HEK293 (cell line): ENCODE measurements at regions not wholly inside any gene's neighbourhood (a gene's known extent, or its start where the extent isn't known, plus 50 kb on each side); places are given as distances from the start of the nearest gene placed in this dataset.

Experiments used
- CTCF ChIA-PET: fragments of 350-600 bp; formaldehyde crosslinking; extraction: SDS; loops from one replicate; lab custom pipeline; 2021; ENCODE audit warnings: antibody characterized with exemption; lab: Yijun Ruan, JAX
- POLR2A ChIA-PET: fragments of 300-600 bp; formaldehyde crosslinking; extraction: SDS; loops from one replicate; lab custom pipeline; 2020; ENCODE audit warnings: antibody characterized with exemption, inconsistent platforms; lab: Yijun Ruan, JAX
- H3K27ac ChIP-seq: fragments of 200-500 bp; sonication (Bioruptor generic); 2 replicates; pipeline ENCODE4 v1.5.1; 2014; ENCODE audit warnings: low read depth, low read length, control low read depth, inconsistent platforms; ENCODE audit errors: extremely low read depth
- H3K36me3 ChIP-seq, 2 experiments: fragments of 200-500 bp in 1 of 2; sonication (Bioruptor generic) in 1 of 2; 1 replicate in 1 of 2; 2 replicates in 1 of 2; pipeline ENCODE4 v1.5.1; 2014 to 2017; ENCODE audit warnings: inconsistent platforms in 2 of 2, low read length in 2 of 2; ENCODE audit not compliant: control insufficient read depth in 2 of 2, insufficient read depth in 1 of 2
- H3K4me1 ChIP-seq: fragments of 200-500 bp; sonication (Bioruptor generic); 2 replicates; pipeline ENCODE4 v1.5.1; 2014; ENCODE audit warnings: mild to moderate bottlenecking, low read length, inconsistent platforms; ENCODE audit not compliant: control insufficient read depth, insufficient read depth
- H3K4me3 ChIP-seq: 2 replicates; pipeline ENCODE4 v1.5.1; 2011; ENCODE audit warnings: low read depth, mild to moderate bottlenecking, control low read depth, low read length, moderate library complexity
- H3K9me3 ChIP-seq: fragments of 200-500 bp; sonication (Bioruptor generic); 2 replicates; pipeline ENCODE4 v1.5.1; 2014; ENCODE audit warnings: low read depth, low read length, inconsistent platforms; ENCODE audit not compliant: control insufficient read depth, insufficient read depth
- BCL11A ChIP-seq: fragments of 450-650 bp; formaldehyde crosslinking; IDR thresholded peaks from 2 replicates; pipeline ENCODE4 v1.5.1; 2016; ENCODE audit warnings: low read depth, missing biosample characterization, missing genetic modification characterization
- BCL11B ChIP-seq: fragments of 450-650 bp; formaldehyde crosslinking; IDR thresholded peaks from 2 replicates; pipeline ENCODE4 v1.5.1; 2016; ENCODE audit warnings: low read depth, missing biosample characterization, missing genetic modification characterization
- GFI1B ChIP-seq: fragments of 450-650 bp; formaldehyde crosslinking; IDR thresholded peaks from 2 replicates; pipeline ENCODE4 v1.5.1; 2016; ENCODE audit warnings: missing biosample characterization, missing genetic modification characterization
- GLIS2 ChIP-seq: fragments of 450-650 bp; formaldehyde crosslinking; IDR thresholded peaks from 2 replicates; pipeline ENCODE4 v1.5.1; 2016; ENCODE audit warnings: missing biosample characterization, missing genetic modification characterization
- HOXC10 ChIP-seq: sonication (generic); formaldehyde crosslinking; IDR thresholded peaks from 2 replicates; pipeline ENCODE4 v1.8.1; 2023; ENCODE audit warnings: mild to moderate bottlenecking, missing genetic modification reagents
- KLF1 ChIP-seq: fragments of 450-650 bp; formaldehyde crosslinking; IDR thresholded peaks from 2 replicates; pipeline ENCODE4 v1.5.1; 2016; ENCODE audit warnings: missing biosample characterization, missing genetic modification characterization
- KLF7 ChIP-seq: fragments of 450-650 bp; formaldehyde crosslinking; IDR thresholded peaks from 2 replicates; pipeline ENCODE4 v1.5.1; 2016; ENCODE audit warnings: missing biosample characterization, missing genetic modification characterization, borderline replicate concordance
- OSR2 ChIP-seq: fragments of 450-650 bp; formaldehyde crosslinking; IDR thresholded peaks from 2 replicates; pipeline ENCODE4 v1.5.1; 2016; ENCODE audit warnings: missing biosample characterization, missing genetic modification characterization
- RBAK ChIP-seq: fragments of 450-650 bp; formaldehyde crosslinking; IDR thresholded peaks from 2 replicates; pipeline ENCODE4 v1.5.1; 2016; ENCODE audit warnings: missing biosample characterization, missing genetic modification characterization
- SP3 ChIP-seq: fragments of 450-650 bp; formaldehyde crosslinking; IDR thresholded peaks from 2 replicates; pipeline ENCODE4 v1.5.1; 2016; ENCODE audit warnings: missing biosample characterization, missing genetic modification characterization
- ZBTB7A ChIP-seq: fragments of 450-650 bp; formaldehyde crosslinking; IDR thresholded peaks from 2 replicates; pipeline ENCODE4 v1.5.1; 2016; ENCODE audit warnings: low read depth, missing biosample characterization, missing genetic modification characterization
- ZFP3 ChIP-seq: fragments of 450-650 bp; formaldehyde crosslinking; IDR thresholded peaks from 2 replicates; pipeline ENCODE4 v1.5.1; 2016; ENCODE audit warnings: low read depth, missing biosample characterization, missing genetic modification characterization
- ZIC2 ChIP-seq: fragments of 450-650 bp; formaldehyde crosslinking; IDR thresholded peaks from 2 replicates; pipeline ENCODE4 v1.5.1; 2016; ENCODE audit warnings: missing biosample characterization, missing genetic modification characterization
- ZNF132 ChIP-seq: fragments of 450-650 bp; formaldehyde crosslinking; IDR thresholded peaks from 2 replicates; pipeline ENCODE4 v1.5.1; 2017; ENCODE audit warnings: missing biosample characterization, missing genetic modification characterization, borderline replicate concordance
- ZNF140 ChIP-seq: fragments of 450-650 bp; formaldehyde crosslinking; IDR thresholded peaks from 2 replicates; pipeline ENCODE4 v1.5.1; 2016; ENCODE audit warnings: missing biosample characterization, missing genetic modification characterization
- ZNF157 ChIP-seq: fragments of 450-650 bp; formaldehyde crosslinking; IDR thresholded peaks from 2 replicates; pipeline ENCODE4 v1.5.1; 2016; ENCODE audit warnings: missing biosample characterization, missing genetic modification characterization
- ZNF16 ChIP-seq: fragments of 450-650 bp; formaldehyde crosslinking; IDR thresholded peaks from 2 replicates; pipeline ENCODE4 v1.5.1; 2016; ENCODE audit warnings: low read depth, missing biosample characterization, missing genetic modification characterization
- ZNF184 ChIP-seq: fragments of 450-650 bp; IDR thresholded peaks from 2 replicates; pipeline ENCODE4 v1.5.1; 2018; ENCODE audit warnings: missing biosample characterization, mild to moderate bottlenecking, missing genetic modification characterization
- ZNF221 ChIP-seq: fragments of 450-650 bp; formaldehyde crosslinking; IDR thresholded peaks from 2 replicates; pipeline ENCODE4 v1.5.1; 2017; ENCODE audit warnings: missing biosample characterization, missing genetic modification characterization, borderline replicate concordance
- ZNF24 ChIP-seq: fragments of 450-650 bp; formaldehyde crosslinking; IDR thresholded peaks from 2 replicates; pipeline ENCODE4 v1.5.1; 2016; ENCODE audit warnings: missing biosample characterization, missing genetic modification characterization
- ZNF274 ChIP-seq, 2 experiments: fragments of 200-500 bp in 1 of 2; fragments of 450-650 bp in 1 of 2; sonication (Bioruptor generic) in 1 of 2; formaldehyde crosslinking in 1 of 2; IDR thresholded peaks; 2 replicates each; pipeline versions ENCODE4 v1.5.1 to v1.6.1; 2014 to 2016; ENCODE audit warnings: borderline replicate concordance in 1 of 2, inconsistent platforms in 1 of 2, low read length in 1 of 2, missing biosample characterization in 1 of 2, missing genetic modification characterization in 1 of 2
- ZNF354C ChIP-seq: fragments of 450-650 bp; formaldehyde crosslinking; IDR thresholded peaks from 2 replicates; pipeline ENCODE4 v1.5.1; 2016; ENCODE audit warnings: missing biosample characterization, missing genetic modification characterization, low read depth, borderline replicate concordance
- ZNF404 ChIP-seq: fragments of 450-650 bp; formaldehyde crosslinking; IDR thresholded peaks from 2 replicates; pipeline ENCODE4 v1.5.1; 2017; ENCODE audit warnings: missing biosample characterization, missing genetic modification characterization
- ZNF426 ChIP-seq: fragments of 450-650 bp; formaldehyde crosslinking; IDR thresholded peaks from 2 replicates; pipeline ENCODE4 v1.5.1; 2017; ENCODE audit warnings: missing biosample characterization, missing genetic modification characterization, mild to moderate bottlenecking, inconsistent platforms, moderate library complexity
- ZNF585B ChIP-seq: fragments of 450-650 bp; formaldehyde crosslinking; IDR thresholded peaks from 2 replicates; pipeline ENCODE4 v1.5.1; 2016; ENCODE audit warnings: missing biosample characterization, missing genetic modification characterization
- ZNF677 ChIP-seq: fragments of 450-650 bp; IDR thresholded peaks from 2 replicates; pipeline ENCODE4 v1.5.0; 2018; ENCODE audit warnings: missing biosample characterization, mild to moderate bottlenecking, missing genetic modification characterization, moderate library complexity
- ZNF701 ChIP-seq: fragments of 450-650 bp; formaldehyde crosslinking; IDR thresholded peaks from 2 replicates; pipeline ENCODE4 v1.5.1; 2016; ENCODE audit warnings: missing biosample characterization, missing genetic modification characterization
- ZNF747 ChIP-seq: fragments of 450-650 bp; formaldehyde crosslinking; IDR thresholded peaks from 2 replicates; pipeline ENCODE4 v1.5.1; 2016; ENCODE audit warnings: missing biosample characterization, missing genetic modification characterization
- ZNF785 ChIP-seq: fragments of 450-650 bp; formaldehyde crosslinking; IDR thresholded peaks from 2 replicates; pipeline ENCODE4 v1.5.1; 2016; ENCODE audit warnings: missing biosample characterization, missing genetic modification characterization
- ZSCAN30 ChIP-seq: fragments of 450-650 bp; IDR thresholded peaks from 2 replicates; pipeline ENCODE4 v1.5.1; 2018; ENCODE audit warnings: missing biosample characterization, mild to moderate bottlenecking, missing genetic modification characterization, moderate library complexity
- TF ChIP-seq, protein P1 (sequence below): fragments of 450-650 bp; formaldehyde crosslinking; IDR thresholded peaks from 2 replicates; pipeline ENCODE4 v1.5.1; 2017; ENCODE audit warnings: missing biosample characterization, missing genetic modification characterization
- TF ChIP-seq, protein P2 (sequence below): fragments of 450-650 bp; formaldehyde crosslinking; IDR thresholded peaks from 2 replicates; pipeline ENCODE4 v1.5.1; 2016; ENCODE audit warnings: missing biosample characterization, missing genetic modification characterization
- TF ChIP-seq, protein P3 (sequence below): fragments of 450-650 bp; formaldehyde crosslinking; IDR thresholded peaks from 2 replicates; pipeline ENCODE4 v1.5.1; 2017; ENCODE audit warnings: missing biosample characterization, missing genetic modification characterization
- TF ChIP-seq, protein P4 (sequence below): fragments of 450-650 bp; formaldehyde crosslinking; IDR thresholded peaks from 2 replicates; pipeline ENCODE4 v1.5.1; 2016; ENCODE audit warnings: missing biosample characterization, missing genetic modification characterization

DNA sequence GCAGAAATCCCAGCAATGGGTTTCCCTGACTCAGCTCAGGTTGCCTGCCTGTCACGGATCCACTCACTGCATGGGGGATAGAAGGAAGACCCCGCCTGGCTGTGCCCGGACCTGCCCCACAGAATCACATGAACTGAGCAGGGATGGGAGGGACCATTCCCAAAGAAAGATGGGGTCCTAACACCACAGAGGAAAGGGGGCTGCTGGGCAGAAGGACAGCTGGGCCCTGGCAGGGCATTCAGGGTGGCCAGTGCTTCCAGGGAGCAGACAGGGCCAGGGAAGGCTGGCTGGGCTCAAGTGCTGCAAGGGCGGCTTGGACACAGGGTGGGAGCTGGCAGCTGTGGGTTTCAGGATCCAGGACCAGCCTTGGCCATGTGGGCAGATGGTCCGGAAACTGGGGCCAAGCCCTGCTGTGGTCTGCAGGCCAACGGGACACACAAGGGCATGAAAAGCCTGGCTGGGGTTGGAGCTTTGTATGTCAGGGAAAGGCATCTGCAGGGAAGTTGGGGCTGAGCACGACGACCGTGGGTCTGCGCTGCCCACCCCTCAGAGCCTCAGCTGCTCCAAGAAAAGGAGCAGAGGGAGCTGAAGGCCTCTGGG is 723.9 kb downstream of the PTPRU start:
- TF ChIP-seq ZFP3 (tag by site-specific recombination) = no peak
- TF ChIP-seq, protein P1, sequence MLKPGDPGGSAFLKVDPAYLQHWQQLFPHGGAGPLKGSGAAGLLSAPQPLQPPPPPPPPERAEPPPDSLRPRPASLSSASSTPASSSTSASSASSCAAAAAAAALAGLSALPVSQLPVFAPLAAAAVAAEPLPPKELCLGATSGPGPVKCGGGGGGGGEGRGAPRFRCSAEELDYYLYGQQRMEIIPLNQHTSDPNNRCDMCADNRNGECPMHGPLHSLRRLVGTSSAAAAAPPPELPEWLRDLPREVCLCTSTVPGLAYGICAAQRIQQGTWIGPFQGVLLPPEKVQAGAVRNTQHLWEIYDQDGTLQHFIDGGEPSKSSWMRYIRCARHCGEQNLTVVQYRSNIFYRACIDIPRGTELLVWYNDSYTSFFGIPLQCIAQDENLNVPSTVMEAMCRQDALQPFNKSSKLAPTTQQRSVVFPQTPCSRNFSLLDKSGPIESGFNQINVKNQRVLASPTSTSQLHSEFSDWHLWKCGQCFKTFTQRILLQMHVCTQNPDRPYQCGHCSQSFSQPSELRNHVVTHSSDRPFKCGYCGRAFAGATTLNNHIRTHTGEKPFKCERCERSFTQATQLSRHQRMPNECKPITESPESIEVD = no peak
- TF ChIP-seq ZNF140 (tag by site-specific recombination) = no peak
- no peak for TF ChIP-seq ZNF404
- no peak for TF ChIP-seq ZSCAN30 (tag by site-specific recombination)
- TF ChIP-seq GLIS2 (tag by site-specific recombination) = no peak
- no peak for TF ChIP-seq BCL11A (tag by site-specific recombination)
- TF ChIP-seq, protein P2, sequence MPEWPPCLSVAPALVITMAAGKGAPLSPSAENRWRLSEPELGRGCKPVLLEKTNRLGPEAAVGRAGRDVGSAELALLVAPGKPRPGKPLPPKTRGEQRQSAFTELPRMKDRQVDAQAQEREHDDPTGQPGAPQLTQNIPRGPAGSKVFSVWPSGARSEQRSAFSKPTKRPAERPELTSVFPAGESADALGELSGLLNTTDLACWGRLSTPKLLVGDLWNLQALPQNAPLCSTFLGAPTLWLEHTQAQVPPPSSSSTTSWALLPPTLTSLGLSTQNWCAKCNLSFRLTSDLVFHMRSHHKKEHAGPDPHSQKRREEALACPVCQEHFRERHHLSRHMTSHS (tag by site-specific recombination) = no peak
- TF ChIP-seq HOXC10 = no peak
- TF ChIP-seq ZNF354C (tag by site-specific recombination) = no peak
- TF ChIP-seq RBAK = no peak
- TF ChIP-seq ZNF785 = no peak
- no peak for TF ChIP-seq OSR2 (tag by site-specific recombination)
- TF ChIP-seq ZNF585B (tag by site-specific recombination) = no peak
- TF ChIP-seq ZNF426 = no peak
- TF ChIP-seq, protein P3, sequence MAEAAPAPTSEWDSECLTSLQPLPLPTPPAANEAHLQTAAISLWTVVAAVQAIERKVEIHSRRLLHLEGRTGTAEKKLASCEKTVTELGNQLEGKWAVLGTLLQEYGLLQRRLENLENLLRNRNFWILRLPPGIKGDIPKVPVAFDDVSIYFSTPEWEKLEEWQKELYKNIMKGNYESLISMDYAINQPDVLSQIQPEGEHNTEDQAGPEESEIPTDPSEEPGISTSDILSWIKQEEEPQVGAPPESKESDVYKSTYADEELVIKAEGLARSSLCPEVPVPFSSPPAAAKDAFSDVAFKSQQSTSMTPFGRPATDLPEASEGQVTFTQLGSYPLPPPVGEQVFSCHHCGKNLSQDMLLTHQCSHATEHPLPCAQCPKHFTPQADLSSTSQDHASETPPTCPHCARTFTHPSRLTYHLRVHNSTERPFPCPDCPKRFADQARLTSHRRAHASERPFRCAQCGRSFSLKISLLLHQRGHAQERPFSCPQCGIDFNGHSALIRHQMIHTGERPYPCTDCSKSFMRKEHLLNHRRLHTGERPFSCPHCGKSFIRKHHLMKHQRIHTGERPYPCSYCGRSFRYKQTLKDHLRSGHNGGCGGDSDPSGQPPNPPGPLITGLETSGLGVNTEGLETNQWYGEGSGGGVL (tag by site-specific recombination) = no peak
- no peak for TF ChIP-seq KLF7 (tag by site-specific recombination)
- H3K36me3 ChIP-seq = no peaks in the 10 kb centered on the region
- CTCF ChIA-PET = interaction anchor here (0.6 to 1.0 kb wide), 2 partner anchors 118 to 151 kb away, joined by 3 read pairs; no protein-coding TSS in a partner anchor
- H3K27ac ChIP-seq = no peak overlapping the region
- no peaks in the 10 kb centered on the region for H3K9me3 ChIP-seq
- no peaks in the 10 kb centered on the region for H3K4me1 ChIP-seq
- POLR2A ChIA-PET = no interaction called here
- no peak overlapping the region for H3K4me3 ChIP-seq

DNA sequence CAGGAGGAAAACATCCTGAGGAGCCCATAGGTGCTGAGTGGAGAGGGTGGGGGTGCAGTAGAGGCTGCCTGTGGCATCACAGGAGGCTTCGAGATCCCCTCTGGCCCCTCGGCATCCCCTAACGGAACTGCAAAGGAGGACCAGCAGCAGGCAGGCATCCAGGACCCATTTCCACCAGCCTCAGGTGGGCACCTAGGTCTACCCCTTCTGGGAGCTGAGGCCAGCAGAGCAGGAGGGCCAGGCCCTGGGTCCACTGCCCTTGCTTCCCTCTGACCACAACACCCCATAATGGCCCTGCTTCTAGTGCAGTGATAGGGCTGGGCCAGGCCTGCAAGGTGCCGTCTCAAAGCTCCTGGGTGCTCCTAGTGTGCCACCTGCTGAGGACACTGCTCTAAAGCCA is 723.0 kb downstream of the PTPRU start:
- CTCF ChIA-PET = no interaction called here
- Histone ChIP-seq H3K4me3 (no peak overlapping the region), H3K36me3 (no peaks in the 10 kb centered on the region), H3K4me1 (no peaks in the 10 kb centered on the region), H3K9me3 (no peaks in the 10 kb centered on the region), H3K27ac (no peak overlapping the region)
- POLR2A ChIA-PET = no interaction called here
- TF ChIP-seq ZNF184 = no peak
- TF ChIP-seq ZNF677 (tag by site-specific recombination) = no peak
- no peak for TF ChIP-seq KLF1 (tag by site-specific recombination)
- TF ChIP-seq ZBTB7A (tag by site-specific recombination) = no peak
- TF ChIP-seq ZIC2 (tag by site-specific recombination) = no peak
- TF ChIP-seq SP3 (tag by site-specific recombination) = no peak
- TF ChIP-seq ZNF221 (tag by site-specific recombination) = no peak
- TF ChIP-seq, protein P4, sequence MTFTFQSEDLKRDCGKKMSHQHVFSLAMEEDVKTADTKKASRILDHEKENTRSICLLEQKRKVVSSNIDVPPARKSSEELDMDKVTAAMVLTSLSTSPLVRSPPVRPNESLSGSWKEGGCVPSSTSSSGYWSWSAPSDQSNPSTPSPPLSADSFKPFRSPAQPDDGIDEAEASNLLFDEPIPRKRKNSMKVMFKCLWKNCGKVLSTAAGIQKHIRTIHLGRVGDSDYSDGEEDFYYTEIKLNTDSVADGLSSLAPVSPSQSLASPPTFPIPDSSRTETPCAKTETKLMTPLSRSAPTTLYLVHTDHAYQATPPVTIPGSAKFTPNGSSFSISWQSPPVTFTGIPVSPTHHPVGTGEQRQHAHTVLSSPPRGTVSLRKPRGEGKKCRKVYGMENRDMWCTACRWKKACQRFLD (tag by site-specific recombination) = no peak
- TF ChIP-seq ZNF157 (tag by site-specific recombination) = no peak
- TF ChIP-seq ZNF747 (tag by site-specific recombination) = no peak
- no peak for TF ChIP-seq ZNF132 (tag by site-specific recombination)
- no peak for TF ChIP-seq ZNF16 (tag by site-specific recombination)
- TF ChIP-seq ZNF701 (tag by site-specific recombination) = no peak
- TF ChIP-seq ZNF274 (IDR thresholded peaks at IDR 0.05; ENCODE audit: low read length) = no peak
- TF ChIP-seq ZNF274 (tag by site-specific recombination; IDR thresholded peaks at IDR 0.05; ENCODE audit: borderline replicate concordance) = no peak
- TF ChIP-seq BCL11B (tag by site-specific recombination) = no peak
- no peak for TF ChIP-seq ZNF24 (tag by site-specific recombination)
- no peak for TF ChIP-seq GFI1B
